Adrenal gland (tissue), 5 donors: ENCODE measurements at regions not wholly inside any gene's neighbourhood (a gene's known extent, or its start where the extent isn't known, plus 50 kb on each side); places are given as distances from the start of the nearest gene placed in this dataset.

Source experiments
- CTCF ChIP-seq, 6 experiments: fragments of 450-650 bp in 4 of 6; fragments of 200-600 bp in 2 of 6; sonication (generic) in 1 of 6; IDR thresholded peaks; 1 replicate in 5 of 6; 2 replicates in 1 of 6; pipeline versions ENCODE4 v1.5.1 to v1.8.0; 2016 to 2021; ENCODE audit warnings: antibody characterized with exemption in 6 of 6, mild to moderate bottlenecking in 2 of 6, moderate library complexity in 1 of 6
- POLR2A ChIP-seq, 2 donors: fragments of 450-650 bp; IDR thresholded peaks; one replicate each; pipeline ENCODE4 v1.6.1; 2017; ENCODE audit warnings: antibody characterized with exemption in 2 of 2, mild to moderate bottlenecking in 2 of 2, moderate library complexity in 1 of 2
- donor health status: DM: no; HTN: no; CAD: no.

GRCh38 chr20:60408435-60408834 is 450.2 kb downstream of the CDH26 start:
- TF ChIP-seq POLR2A (IDR thresholded peaks at IDR 0.05) = no peak
- no peak for TF ChIP-seq CTCF (IDR thresholded peaks at IDR 0.05)
